ENCODE measurements at regions not wholly inside any gene's neighbourhood (a gene's known extent, or its start where the extent isn't known, plus 50 kb on each side); places are given as distances from the start of the nearest gene placed in this dataset.
"Not testable (repeated sequence)": the region's sequence is repeated elsewhere in the genome, so short reads cannot be mapped to it uniquely, and the experiment has no call there.

DNA sequence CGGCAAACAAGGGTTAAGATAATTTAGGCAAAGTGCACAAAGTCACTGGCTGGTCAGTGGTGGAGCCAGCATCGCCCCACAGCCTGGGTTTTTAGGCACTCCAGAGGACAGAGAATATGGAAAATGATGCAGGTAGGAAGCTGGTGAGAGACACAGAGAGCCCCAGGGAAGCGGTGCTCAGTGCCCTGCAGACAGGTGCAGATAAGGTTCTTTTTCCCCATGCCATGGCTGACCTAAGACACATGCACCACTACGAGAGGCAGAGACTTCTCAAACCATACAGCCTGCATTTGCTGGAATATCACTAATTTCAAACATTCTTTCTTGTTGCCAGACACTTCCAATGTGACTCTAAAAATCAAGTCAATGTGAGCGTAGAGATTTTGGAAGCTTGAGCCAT lies 205.7 kb upstream of the APCDD1 start:
- DNase-seq (ENCODE audit: low read depth): no peak

DNA sequence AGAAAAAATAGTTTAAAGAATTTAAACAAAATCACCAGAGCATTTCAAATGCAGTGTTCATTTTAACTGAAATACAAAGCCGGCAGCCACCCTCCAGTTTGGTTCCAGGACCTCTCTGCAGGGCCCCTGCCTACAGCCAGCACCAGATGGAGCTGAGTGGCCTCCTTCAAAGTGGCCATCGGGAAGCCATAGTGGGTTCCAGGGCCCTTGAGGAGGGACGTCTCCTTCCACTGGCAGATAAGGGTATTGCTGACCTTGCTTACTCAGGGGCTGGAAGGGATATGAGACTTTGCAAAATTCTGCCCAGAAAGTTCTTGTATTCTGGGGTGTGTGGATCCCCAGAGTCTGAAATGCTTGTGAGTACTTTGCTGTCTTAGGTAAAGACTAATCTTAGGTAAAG lies 205.2 kb upstream of the APCDD1 start:
- DNase-seq (ENCODE audit: low read depth): no peak

DNA sequence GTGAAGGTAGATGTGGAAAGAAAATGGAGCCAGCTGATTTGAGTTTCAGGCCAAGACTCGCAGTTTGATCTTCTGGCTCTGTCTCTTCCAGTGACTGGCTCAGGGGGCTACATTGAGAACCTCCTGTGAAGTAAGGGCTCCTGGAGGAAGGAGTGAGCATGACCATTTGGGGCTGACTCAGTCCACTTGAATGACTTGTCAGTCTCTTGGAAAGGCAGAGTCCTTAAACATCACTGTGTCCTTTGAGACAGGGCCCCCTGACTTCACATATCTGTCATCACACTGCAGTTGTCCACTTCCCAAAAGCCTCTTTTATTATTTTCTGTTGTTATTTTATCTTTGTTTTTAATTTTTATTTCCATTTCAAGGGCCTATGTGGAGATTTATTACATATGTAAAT lies 204.6 kb upstream of the APCDD1 start:
- no peak for DNase-seq (ENCODE audit: low read depth)

DNA sequence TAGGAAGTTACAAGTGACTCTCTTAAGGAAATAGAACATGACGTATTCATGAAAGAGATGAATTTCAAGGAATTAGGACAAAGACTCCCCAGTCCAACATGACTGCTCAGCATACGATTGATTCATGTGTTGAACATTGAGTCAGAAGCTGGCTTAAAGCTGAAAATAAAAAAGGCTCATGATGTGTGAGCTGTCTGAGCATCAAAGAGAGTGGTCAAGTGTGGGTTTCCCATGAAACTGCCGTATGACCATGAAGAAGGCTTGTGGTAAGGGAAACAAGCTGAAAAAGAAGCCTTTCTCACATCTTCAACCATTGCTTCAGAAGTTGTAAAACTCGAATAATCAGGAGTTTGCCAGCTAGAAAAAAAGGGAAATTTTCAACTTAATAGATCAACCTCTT lies 201.9 kb upstream of the APCDD1 start:
- no peak for DNase-seq (ENCODE audit: low read depth)

DNA sequence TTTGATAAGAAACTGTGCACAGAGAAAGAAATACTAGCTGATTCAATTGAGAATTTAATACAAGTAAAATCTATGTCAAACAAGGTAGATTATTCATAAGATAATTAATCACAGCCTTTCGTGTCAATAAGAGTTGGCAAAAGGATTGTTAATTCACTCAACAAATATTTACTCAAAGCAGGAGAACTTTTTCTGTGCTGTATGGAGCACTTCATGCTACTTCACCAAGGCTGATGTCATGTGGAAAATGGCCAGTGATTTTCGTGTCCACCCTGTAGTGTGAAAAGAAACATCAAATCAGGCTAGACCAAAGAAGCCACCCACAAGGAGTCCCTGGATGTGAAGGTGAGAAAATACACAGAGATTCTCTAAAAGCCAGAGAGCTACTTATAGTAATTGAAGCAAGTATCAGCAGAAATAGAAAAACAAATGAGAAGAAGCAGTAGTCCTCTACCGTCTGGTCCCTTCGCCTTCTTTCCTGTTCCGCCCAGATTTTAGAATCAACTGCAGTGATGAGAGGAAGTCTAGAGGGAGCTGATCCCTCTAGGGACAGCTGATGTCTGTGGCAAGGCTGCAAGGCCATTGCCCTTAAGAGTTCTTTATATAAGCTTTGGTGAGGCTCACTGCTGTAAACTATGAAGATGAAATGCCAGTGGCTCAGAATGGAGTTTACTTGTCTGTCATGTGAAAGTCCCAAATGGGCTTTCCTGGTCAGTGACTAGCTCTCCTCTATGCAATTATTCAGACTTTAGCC lies 201.3 kb upstream of the APCDD1 start:
- DNase-seq (ENCODE audit: low read depth): no peak

DNA sequence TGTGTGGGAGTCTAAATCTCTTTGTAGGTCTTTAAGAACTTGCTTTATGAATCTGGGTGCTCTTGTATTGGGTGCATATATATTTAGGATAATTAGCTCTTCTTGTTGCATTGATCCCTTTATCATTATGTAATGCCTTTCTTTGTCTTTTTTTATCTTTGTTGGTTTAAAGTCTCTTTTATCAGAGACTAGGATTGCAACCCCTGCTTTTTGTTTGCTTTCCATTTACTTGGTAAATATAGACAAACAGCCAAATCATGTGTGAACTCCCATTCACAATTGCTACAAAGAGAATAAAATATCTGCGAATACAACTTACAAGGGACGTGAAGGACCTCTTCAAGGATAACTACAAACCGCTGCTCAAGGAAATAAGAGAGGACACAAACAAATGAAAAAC lies 198.2 kb upstream of the APCDD1 start:
- not testable (repeated sequence) for DNase-seq (ENCODE audit: low read depth)

DNA sequence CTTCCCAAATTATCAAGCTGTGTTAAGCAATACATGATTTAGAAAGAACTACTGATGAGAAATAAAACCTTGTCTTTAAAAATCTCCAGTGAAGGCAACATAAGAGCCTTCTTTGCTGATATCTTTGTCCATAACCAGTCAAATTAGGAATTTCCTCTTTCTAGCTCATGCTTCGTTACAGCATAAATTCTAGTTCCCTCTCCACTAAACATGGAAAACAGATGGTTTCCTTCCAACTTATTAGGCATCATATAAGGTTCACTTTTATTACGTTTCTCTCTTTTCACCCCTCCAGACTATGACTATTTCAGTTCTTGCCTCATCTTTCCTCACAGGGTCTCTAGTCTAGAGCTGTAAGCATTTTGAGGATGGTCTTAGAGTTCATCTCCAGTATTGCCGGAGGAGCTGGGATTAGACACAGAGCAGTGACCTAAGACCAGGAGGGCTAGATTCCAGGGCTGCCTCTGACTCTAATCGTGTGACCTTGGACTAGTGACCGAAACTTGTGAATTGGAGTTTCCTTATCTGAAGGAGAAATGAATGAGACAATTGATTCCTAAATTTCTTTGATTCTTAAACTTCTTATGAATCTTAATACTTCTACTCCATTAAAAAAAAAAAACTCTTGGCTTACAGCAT lies 195.5 kb upstream of the APCDD1 start:
- DNase-seq (ENCODE audit: low read depth): no peak

DNA sequence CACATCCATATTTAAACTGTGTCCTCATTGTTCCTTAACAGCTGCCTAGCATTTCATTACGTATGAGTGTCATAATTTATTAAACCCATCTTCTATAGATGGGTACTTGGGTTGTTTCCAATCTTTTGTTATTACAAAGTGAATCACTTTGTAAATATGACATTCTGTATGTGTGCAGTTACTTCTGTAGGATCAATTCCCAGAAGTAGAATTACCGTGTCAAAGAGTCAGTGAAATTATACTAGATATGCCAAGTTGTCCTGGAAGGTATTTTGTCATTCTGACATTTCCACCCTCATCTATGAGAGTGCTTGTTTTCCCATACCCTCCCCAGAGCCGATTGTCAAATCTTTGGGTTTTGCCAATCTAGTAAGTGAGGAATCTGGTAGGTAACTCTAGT lies 194.5 kb upstream of the APCDD1 start:
- DNase-seq (ENCODE audit: low read depth): no peak

DNA sequence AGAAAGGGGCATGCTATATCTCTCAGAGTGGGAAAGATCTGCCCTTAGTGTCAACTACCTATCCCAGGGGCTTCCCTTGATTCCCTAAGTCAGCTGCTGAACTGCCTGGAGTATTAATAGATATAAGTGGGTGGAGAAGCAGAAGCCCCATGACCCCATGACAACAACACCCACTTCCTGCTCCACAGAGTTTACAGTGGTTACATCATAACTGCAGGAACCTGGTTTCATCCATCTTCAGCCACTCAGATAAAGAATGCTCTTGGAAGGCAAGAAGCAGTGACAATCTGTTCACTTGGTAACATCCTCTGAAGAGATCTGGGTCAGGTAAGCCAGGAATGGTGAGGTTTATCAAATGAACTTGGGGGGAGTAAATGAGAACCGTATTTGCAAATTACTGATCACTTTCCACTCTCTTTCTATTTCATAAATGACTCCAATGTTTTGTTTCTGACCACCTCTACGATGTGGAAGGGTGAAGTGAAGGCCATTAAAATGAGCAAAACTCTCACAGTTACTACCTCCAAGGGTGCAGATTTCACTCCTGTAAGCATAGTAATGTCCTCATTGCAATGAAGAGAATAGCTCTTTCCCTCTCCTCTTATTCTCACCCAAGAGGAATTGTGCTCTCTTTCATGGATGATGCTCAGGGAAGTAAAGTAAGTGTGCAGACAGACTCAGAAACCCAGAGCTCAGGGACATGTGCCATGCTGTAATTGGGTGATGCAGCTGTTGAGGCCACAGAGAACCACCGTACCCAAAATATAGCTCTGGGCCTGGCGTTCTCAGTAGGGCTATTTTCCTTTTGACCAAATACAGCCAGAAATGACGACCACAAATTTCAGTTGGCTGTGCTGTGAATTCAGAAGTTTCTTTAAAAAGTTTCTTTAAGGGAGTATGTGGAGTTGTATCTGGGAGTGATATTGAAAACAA lies 192.8 kb upstream of the APCDD1 start:
- no peak for DNase-seq (ENCODE audit: low read depth)

DNA sequence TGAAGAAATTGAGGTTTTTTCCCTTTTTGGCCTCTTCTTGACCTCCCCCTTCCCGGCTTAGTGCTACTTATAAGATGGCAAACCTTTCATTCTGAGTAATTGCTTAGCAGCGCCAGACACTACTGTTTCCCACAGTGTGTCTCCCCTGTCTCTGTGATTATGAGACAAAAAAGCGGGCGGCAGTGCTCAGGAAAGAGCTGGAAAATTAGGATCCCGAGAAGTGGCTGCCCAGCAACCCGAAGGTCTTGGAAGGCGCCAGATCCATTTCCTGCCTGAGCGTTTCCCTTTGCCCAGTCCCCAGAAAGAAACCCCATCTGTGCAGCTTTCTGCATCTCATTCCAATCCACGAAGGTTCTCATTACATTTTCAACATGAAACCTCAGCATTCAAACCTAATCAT lies 191.9 kb upstream of the APCDD1 start:
- no peak for DNase-seq (ENCODE audit: low read depth)

DNA sequence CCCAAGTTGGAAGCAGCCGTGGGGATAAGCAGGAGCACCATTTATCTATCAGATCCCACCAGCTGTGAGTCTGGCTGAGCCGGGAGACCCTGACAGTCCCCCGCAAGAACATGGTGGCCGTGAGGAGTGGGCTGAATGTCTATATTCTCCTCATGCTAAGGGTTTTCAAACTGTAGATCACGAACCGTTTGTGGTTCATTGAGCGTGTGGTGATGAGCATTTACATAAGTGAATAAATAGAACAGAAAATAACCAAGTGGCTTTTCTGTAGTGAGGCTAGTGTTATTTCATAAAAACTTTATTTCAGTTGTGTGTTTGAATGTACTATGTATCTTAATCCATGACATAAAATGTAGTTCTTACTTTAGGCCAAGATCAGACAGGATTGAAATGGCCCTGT lies 190.2 kb upstream of the APCDD1 start:
- DNase-seq (ENCODE audit: low read depth): no peak

DNA sequence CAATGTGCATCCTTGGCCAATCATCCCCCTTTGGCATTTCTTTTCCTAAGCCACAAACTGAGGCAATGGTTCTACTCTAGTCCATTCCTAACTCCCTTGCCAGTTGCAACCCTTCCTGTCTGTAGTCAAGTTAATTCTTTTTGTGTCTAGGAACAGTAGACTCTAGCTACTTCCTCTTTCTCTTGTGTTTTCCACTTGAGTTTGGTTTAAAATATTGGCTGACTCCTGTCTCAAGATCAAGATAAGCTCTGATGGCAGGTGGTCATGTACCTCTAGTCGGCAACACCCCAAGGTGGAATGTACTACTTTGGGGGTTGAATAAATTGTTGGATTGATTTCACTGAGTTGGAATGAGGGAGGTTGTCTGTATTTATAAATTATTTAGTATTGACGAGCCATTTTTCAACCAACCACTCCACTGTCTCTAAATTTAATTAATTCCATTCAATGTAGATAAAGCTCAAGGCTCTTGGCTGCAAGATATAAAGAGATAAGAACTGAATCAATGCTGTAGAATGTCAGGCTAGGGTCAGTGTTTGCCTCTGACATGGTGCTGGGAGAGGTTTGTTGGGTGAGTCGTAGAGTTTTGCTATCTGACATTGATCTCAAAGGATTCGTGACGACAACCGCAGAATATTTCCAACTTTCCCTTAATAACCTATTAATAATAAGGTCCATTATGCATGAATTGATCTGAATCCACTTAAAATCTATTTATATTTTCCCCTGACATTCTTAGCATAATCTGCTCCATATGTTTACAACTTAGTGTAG lies 188.7 kb upstream of the APCDD1 start:
- no peak for DNase-seq (ENCODE audit: low read depth)

DNA sequence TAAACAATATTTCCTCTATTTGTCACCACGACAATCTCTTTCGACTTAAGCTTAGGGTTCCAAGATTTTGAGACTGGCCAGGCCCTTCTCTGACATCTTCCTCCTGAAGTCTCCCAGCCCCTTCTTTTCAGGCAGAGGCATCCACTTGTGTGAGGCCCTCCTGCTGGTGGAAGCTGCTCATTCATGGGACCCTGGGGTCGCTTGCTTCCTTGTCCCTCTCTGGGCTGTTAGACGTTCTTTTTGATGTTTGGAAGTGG lies 188.2 kb upstream of the APCDD1 start:
- no peak for DNase-seq (ENCODE audit: low read depth)

DNA sequence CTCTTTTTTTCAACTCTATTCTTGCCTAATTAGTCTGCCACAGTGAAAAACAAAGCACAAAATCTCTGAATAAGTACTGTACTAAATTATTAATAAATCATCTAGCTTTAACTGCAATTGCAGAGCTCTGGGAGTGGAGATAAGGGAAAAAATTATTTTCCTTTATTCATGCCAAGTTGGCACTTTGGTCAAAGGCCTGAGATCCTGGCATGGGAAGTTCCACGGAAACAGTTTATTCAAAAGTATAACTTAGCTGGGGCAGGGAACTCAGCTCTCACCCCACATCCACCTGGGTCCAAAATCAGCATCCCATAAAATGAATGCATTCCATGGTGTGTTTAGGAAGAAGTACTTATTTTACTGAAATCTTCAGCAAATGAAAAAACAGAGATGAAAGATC lies 185.2 kb upstream of the APCDD1 start:
- DNase-seq (ENCODE audit: low read depth): no peak

DNA sequence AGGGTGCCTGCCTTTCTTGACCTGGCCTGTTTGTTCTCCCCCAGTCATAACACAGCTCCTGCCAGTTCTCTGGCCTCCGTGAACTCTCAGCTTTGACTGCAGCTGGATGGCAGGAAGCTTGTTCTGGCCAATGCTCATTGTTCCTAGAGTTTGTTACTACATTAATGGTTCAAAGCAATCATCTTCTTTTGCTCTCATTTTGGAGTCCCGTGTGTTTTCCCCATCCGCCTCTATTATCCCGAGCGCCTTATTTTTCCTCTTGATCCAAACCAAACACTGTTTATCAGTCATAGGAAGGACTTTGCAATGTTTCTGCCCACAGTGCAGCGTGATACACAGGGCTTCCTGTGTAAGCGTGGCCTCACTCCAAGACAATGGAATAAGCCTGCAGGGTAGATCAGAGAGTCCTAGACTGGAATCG lies 184.3 kb upstream of the APCDD1 start:
- no peak for DNase-seq (ENCODE audit: low read depth)

DNA sequence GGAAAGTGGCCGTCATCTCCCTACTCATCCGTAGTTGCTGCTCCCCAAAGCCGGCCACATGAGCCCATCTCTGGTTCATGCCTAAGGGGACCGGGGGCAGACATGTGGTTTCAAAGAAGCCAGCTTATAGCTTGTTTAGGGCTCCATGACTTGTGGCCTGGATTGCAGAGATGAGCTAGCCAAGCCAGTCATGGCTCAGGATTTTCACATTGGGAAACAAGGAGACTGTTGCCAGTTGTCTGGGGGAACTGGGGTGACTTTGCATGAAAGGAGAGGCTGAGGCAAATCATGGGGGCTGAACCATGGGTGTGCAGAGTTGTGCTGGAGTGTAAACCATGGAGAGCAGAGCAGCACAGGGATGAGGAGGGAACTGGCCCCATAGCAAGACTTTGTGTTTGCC lies 183.0 kb upstream of the APCDD1 start:
- DNase-seq (ENCODE audit: low read depth): no peak

DNA sequence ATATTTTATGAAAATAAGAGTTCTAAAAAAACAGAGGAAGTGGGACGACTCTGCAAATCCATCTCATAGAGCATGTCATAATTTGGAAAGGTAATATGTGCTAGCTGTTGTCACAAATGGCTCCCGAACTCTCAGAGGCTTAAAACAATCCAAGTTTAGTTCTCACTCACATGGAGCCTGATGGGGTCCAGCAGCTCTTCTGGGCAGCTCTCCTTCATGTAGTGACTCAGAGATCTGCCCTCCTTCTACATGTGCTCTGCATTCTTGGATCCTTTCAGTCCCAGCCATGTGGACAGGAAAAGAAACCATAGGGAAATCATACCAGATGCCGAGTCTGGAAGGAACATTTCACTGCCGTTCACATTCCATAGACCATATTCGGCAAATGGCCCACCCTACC lies 180.1 kb upstream of the APCDD1 start:
- no peak for DNase-seq (ENCODE audit: low read depth)

DNA sequence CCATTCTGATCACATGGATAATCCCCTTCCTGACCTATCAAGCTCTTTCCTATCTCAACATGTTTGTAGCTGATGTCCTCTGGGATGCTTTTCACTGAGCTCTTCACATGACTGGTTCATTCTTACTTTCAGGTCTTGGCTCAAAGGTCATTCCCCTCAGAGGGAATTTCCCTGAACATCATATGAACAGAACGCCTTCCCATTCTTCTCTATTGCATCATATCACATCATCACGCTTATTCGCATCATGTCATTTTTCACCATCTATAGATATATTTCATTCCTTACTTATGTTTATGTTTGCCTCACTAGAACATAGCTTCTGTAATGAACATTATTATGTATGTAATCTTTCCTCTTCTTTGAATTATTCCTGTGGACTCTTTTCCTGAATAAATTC lies 178.9 kb upstream of the APCDD1 start:
- no peak for DNase-seq (ENCODE audit: low read depth)

DNA sequence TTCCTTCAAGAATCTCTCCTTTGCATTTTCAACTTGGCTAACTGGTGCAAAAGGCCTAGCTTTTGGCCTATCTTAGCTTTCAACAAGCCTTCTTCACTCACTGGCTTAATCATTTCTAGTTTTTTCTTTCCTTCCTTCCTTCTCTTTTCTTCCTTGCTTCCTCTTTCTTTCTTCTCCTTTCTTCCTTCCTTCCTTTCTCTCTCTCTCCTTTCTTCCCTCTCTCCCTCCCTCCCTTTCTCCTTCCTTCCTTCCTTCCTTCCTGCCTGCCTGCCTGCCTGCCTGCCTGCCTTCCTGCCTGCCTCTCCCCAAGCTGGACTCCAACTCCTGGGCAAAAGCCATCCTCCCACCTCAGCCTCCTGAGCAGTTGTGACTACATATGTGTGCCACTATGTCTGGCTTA lies 176.2 kb upstream of the APCDD1 start:
- DNase-seq (ENCODE audit: low read depth): no peak

DNA sequence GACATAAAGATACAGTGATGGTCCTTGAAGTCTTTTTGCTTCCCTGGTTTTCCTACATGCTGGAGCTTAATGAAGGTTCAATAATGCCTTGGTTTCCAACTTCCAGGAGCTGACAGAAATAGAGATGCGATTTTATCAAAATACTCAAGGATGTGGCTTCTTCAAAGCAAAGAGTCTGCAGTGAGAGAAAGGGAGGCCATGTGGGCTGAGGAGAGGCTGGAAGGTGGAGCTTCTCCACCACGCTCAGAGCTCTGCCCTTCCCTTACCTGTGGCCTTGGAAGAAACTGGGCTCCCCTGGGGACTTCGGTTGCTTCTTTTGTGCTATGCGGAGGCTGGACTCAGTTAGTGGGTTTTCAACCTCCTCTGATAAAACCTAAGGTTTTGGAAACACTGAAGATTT lies 175.0 kb upstream of the APCDD1 start:
- DNase-seq (ENCODE audit: low read depth): no peak

DNA sequence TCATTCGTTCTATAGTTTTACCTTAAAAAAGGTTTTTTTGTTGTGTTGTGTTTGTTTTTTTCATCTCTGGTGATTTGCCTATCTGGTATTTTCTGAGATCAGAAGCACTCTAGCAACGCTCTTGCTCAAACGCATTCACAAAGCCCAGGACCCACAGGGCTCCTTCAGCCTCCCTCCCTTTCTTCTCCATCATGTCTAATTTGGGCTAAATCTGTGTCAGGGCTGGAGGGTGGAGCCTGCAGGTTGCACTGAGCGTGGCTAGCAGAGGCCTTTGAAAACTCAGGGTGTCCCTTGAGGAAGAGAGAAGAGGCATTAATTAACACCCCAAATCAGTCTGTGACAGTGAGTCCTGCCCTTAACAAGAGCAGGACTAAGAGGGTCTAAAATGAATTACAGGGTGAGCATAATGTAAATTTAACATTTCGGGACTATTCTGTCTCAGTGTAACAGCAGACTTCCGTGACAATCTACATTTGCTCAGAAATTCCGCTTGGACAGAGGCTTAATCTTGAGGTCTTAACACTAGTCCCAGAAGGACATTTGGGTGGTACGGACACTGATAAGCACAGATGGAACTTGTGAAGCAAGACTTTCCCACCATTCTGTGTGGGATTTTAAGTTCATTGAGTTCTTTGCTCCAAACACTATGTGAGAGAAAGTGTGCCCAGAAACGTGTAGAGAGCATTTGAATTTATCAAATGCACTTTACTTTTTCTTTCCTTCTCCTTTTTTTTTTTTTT lies 174.4 kb upstream of the APCDD1 start:
- DNase-seq (ENCODE audit: low read depth): no peak

Measured in HS-5 (cell line).